ENCODE measurements at regions not wholly inside any gene's neighbourhood (a gene's known extent, or its start where the extent isn't known, plus 50 kb on each side); places are given as distances from the start of the nearest gene placed in this dataset.

DNA sequence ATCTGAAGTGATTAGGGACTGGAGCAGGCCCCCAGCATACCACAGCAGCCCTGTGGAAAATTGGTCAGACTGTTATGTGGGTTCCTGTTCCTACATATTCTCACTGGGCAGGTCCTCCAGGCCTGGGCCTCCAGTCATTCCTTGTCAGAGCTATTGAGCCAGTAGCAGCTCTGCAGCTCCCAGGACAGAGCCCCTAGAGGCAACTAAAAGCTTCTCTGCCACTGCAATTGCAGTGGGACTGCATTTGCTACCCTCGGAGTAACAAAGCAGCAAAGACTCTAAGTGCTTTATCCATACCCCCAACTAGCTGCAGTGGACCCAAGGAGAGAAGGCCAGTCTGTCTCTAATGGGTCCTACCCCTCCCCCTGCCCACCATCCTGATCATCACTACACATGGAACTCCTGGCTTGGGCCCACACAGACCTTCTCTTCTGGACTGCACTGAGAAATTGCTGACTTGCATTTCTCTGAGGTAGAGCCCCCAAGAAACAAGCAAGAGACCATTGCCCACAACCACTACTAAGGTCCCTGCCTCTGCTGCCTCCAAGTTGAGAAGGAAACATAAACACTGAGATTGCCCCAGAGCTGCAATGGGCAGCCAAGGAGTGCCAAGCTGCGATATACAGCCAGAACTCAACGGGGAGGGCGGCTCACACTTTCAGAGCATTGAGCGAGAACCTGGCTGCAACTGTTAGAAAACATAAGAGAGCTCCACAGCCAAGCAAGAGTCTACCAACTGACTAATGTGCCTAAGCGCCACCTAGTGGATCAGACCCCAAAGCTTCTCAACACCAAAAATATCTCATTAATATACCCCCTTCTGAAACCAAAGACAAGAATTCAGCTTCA lies 738.7 kb upstream of the NDST4 start:
- Histone ChIP-seq H3K9me2 (ENCODE audit: insufficient read depth) (no peaks in the 10 kb centered on the region), H3K4me2 (no peak overlapping the region), H2AFZ (peak overlapping the region; percentile 56), H3K27me3 (ENCODE audit: insufficient read depth) (no peaks in the 10 kb centered on the region), H3K4me1 (ENCODE audit: insufficient read depth) (no peaks in the 10 kb centered on the region), H3F3A (replicated peaks; ENCODE audit: low read depth) (no peaks in the 10 kb centered on the region), H3K36me3 (ENCODE audit: insufficient read depth) (no peaks in the 10 kb centered on the region), H3K27ac (ENCODE audit: low read depth) (no peak overlapping the region), H3K4me3 (no peak overlapping the region), H4K20me1 (replicated peaks; ENCODE audit: insufficient read depth) (no peaks in the 10 kb centered on the region), H3K79me2 (replicated peaks; ENCODE audit: insufficient read depth) (no peaks in the 10 kb centered on the region)
- H3K4me3 Mint-ChIP-seq: no peak overlapping the region
- ATAC-seq (peak; percentile 99), DNase-seq (ENCODE audit: low spot score) (peak; percentile 90)
- no peak for TF ChIP-seq EZH2 (IDR thresholded peaks at IDR 0.05; ENCODE audit: low read depth, unreplicated experiment)
- no peak for TF ChIP-seq STAT1 (IDR thresholded peaks at IDR 0.05; ENCODE audit: unreplicated experiment)
- TF ChIP-seq, protein P1, sequence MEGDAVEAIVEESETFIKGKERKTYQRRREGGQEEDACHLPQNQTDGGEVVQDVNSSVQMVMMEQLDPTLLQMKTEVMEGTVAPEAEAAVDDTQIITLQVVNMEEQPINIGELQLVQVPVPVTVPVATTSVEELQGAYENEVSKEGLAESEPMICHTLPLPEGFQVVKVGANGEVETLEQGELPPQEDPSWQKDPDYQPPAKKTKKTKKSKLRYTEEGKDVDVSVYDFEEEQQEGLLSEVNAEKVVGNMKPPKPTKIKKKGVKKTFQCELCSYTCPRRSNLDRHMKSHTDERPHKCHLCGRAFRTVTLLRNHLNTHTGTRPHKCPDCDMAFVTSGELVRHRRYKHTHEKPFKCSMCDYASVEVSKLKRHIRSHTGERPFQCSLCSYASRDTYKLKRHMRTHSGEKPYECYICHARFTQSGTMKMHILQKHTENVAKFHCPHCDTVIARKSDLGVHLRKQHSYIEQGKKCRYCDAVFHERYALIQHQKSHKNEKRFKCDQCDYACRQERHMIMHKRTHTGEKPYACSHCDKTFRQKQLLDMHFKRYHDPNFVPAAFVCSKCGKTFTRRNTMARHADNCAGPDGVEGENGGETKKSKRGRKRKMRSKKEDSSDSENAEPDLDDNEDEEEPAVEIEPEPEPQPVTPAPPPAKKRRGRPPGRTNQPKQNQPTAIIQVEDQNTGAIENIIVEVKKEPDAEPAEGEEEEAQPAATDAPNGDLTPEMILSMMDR (conservative IDR thresholded peaks at IDR 0.05; ENCODE audit: low read depth in 2 of 2): peak; percentile 82
- TF ChIP-seq ZNF114 (CRISPR knock-in tag; IDR thresholded peaks at IDR 0.05): 0 out of 2 replicates have a peak, but pooled peaks have one; percentile 54
- H3K4me1 Mint-ChIP-seq: no peaks in the 10 kb centered on the region
- H3K27ac Mint-ChIP-seq: no peak overlapping the region
- no peaks in the 10 kb centered on the region for H3K9me3 Mint-ChIP-seq
- no peaks in the 10 kb centered on the region for H3K36me3 Mint-ChIP-seq (ENCODE audit: low read depth)
- no peaks in the 10 kb centered on the region for H3K27me3 Mint-ChIP-seq (ENCODE audit: insufficient read depth, low read depth, poor library complexity)

DNA sequence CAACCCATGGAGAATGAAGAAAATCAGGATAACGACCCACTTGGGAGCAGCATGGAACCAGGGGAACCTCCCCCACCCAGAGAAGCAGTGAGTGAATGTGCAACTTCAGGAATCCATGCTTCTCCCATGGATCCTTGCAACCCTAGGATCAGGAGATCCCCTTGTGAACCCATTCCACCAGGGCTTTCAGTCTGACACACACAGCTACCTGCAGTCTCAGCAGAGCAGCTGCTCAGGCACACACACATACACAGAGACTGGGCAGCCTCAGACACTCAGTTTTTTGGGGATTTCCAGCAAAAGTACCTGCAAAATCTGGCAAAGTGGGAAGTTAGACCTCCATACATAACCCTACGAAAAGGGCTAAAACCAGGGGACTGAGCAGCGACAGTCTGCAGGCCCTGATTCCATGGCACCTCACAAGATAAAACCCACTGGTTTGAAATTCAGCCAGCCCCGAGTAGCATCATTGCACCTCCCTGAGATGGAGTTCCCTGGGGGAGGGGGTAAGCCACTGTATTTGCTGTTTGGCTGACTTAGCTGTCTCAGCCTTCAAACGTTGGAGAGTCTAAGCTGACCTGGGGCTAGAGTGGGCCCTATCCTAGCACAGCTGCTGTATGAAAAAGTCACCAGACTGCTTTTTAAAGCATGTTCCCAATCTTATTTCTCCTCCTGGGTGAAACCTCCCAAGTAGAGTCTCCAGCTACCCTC lies 737.5 kb upstream of the NDST4 start:
- Histone ChIP-seq H3K27ac (ENCODE audit: low read depth) (no peak overlapping the region), H4K20me1 (replicated peaks; ENCODE audit: insufficient read depth) (no peaks in the 10 kb centered on the region), H3K4me2 (no peak overlapping the region), H3K27me3 (ENCODE audit: insufficient read depth) (no peaks in the 10 kb centered on the region), H3F3A (replicated peaks; ENCODE audit: low read depth) (no peaks in the 10 kb centered on the region), H3K36me3 (ENCODE audit: insufficient read depth) (no peaks in the 10 kb centered on the region), H3K4me1 (ENCODE audit: insufficient read depth) (no peaks in the 10 kb centered on the region), H3K4me3 (no peak overlapping the region), H3K79me2 (replicated peaks; ENCODE audit: insufficient read depth) (no peaks in the 10 kb centered on the region), H2AFZ (no peak overlapping the region), H3K9me2 (ENCODE audit: insufficient read depth) (no peaks in the 10 kb centered on the region)
- H3K27me3 Mint-ChIP-seq (ENCODE audit: insufficient read depth, low read depth, poor library complexity): no peaks in the 10 kb centered on the region
- ATAC-seq (no peak), DNase-seq (ENCODE audit: low spot score) (no peak)
- no peaks in the 10 kb centered on the region for H3K36me3 Mint-ChIP-seq (ENCODE audit: low read depth)
- no peak overlapping the region for H3K4me3 Mint-ChIP-seq
- no peaks in the 10 kb centered on the region for H3K4me1 Mint-ChIP-seq
- H3K27ac Mint-ChIP-seq: no peak overlapping the region
- no peaks in the 10 kb centered on the region for H3K9me3 Mint-ChIP-seq
- TF ChIP-seq EZH2phosphoT487 (IDR thresholded peaks at IDR 0.05; ENCODE audit: unreplicated experiment) (no peak), REST (IDR thresholded peaks at IDR 0.05; ENCODE audit: unreplicated experiment) (no peak), ZNF462 (CRISPR knock-in tag; IDR thresholded peaks at IDR 0.05) (no peak)

Measured in GM23338 (cell line).